Renal cortical epithelial cell (primary cell): ENCODE measurements at regions not wholly inside any gene's neighbourhood (a gene's known extent, or its start where the extent isn't known, plus 50 kb on each side); places are given as distances from the start of the nearest gene placed in this dataset.
"Not testable (repeated sequence)": the region's sequence is repeated elsewhere in the genome, so short reads cannot be mapped to it uniquely, and the experiment has no call there.

Experiments used
- DNase-seq: peaks from one replicate; pipeline ENCODE4 v3.0.0-alpha.2; 2011; ENCODE audit warnings: low read depth

GRCh38 chr11:112706863-112707262 lies 254.4 kb upstream of the NCAM1 start:
- DNase-seq = no peak

DNA sequence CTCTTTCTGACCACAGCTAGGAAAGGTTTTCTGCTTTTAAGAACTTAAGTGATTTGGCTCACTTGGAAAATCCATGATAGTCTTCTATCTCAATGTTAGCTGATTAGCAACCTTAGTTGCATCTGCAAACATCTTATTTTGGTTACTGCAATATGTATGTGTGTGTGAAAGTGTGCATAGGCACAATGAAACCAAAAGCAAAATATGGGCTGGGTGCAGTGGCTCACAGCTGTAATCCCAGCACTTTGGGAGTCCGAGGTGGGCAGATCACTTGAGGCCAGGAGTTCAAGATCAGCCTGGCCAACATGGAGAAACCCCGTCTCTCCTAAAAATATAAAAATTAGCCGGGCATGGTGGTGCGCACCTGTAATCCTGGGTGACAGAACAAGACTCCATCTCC lies 246.9 kb upstream of the NCAM1 start:
- not testable (repeated sequence) for DNase-seq

- DNase-seq = no peak
Measured at GRCh38 chr11:112715056-112715455, 246.2 kb upstream of the NCAM1 start.

- no peak for DNase-seq
Measured at GRCh38 chr11:112718483-112718882, 242.7 kb upstream of the NCAM1 start.

- DNase-seq = no peak
Measured at GRCh38 chr11:112719736-112720525, 241.3 kb upstream of the NCAM1 start.

DNA sequence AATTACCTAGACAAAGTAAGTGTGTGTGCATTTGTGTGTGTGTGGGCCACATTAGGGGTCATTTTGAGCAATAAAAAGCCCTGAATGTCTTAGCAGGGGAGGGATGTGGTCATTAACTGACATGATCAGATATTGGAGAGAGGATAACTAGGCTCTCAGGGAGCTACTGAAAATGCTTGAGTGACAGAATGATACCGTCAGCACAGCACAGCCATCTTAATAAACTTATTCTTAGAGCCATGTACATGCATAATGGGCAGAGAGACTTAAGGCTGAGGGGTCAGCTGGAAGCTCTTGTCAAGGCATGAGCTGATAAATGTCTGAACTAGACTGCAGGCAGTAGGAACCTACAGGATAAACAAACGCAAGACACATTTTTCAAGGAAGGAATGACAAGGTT lies 239.1 kb upstream of the NCAM1 start:
- DNase-seq = no peak

DNA sequence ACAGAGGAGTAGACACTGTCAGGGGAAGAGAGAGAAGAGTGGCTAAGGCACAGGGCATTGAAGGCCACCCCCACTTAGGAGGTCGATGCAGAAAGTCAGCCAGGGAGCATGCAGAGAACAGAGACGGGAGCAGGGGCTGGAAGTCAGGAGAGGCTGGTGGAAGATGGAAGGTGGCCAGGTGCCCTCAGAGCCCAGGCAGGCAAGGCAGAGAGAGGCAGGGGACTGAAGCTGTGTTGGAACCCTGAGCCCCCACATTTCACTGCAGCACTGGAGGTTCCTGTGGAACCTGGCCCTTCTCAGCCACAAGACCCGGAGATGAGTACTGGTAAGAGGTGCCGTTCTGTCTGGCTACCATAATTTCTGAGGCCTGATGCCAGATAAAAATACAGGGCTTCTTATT lies 238.3 kb upstream of the NCAM1 start:
- no peak for DNase-seq

GRCh38 chr11:112723676-112724495 lies 237.3 kb upstream of the NCAM1 start:
- no peak for DNase-seq

GRCh38 chr11:112724496-112724790 lies 236.8 kb upstream of the NCAM1 start:
- no peak for DNase-seq

GRCh38 chr11:112725636-112726035 lies 235.6 kb upstream of the NCAM1 start:
- no peak for DNase-seq

- DNase-seq = no peak
Measured at GRCh38 chr11:112727341-112727841, 233.8 kb upstream of the NCAM1 start.

GRCh38 chr11:112728288-112728687 lies 232.9 kb upstream of the NCAM1 start:
- DNase-seq = no peak

GRCh38 chr11:112728716-112729115 lies 232.5 kb upstream of the NCAM1 start:
- DNase-seq = no peak

- DNase-seq = no peak
Measured at GRCh38 chr11:112730591-112730990, 230.6 kb upstream of the NCAM1 start.

- no peak for DNase-seq
Measured at GRCh38 chr11:112731538-112731937, 229.7 kb upstream of the NCAM1 start.

DNA sequence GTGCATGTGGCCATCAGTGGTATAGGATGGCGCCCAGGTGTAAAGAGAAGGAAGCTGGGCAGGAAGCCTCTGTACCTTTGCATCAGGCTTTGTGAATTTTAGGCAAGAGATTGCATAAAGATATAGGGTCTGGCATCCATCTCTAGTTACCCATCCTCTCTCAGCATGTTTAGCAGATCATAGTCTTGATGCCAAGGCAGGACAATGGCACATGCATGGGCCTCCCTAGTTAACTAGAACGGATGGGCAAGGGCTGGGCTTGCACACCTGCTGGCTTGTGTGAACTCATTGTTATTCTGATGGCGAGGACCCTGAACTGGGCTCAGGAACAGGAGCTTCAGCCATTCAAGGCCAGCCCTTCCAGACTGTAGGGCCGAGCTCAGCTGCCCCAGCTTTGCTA lies 229.2 kb upstream of the NCAM1 start:
- DNase-seq = no peak

GRCh38 chr11:112734207-112734606 lies 227.0 kb upstream of the NCAM1 start:
- no peak for DNase-seq

DNA sequence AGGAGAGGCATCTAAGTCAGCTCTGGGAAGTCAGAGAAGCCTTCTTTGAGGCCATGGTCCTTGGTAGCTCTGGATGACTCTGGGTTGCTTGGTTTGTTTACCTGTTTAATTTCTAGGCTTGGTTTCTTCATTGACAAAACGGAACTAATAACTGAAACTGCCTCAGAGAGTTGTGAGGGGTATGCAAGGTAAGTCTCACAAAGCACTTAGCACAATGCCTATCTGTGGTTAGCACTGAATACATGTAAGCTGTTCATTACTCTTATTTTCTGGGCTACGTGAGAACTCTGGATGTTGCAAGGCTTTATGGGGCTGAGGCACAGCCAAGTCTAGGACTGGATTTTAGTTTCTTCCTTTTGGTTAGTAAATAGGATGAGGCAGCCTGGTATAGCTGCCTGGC lies 225.8 kb upstream of the NCAM1 start:
- no peak for DNase-seq

DNA sequence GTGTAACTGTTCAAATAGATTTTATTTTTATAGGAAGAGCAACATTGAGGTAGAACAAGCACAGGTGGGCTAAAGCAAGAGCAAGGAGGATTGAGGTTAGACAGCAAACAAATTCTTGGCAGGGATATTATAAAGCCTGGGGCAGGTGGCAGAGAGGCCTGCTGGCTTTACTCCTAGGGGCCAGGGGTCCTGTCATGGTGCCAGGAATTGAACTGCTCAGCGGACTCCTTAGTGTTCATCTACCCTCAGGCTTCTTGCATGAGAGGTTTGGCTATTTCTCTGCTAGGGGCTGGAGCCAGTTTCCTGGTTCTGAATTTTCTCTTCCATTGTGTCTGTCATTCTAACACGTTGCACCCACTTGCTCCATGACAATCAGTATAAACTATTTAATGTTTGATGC lies 217.2 kb upstream of the NCAM1 start:
- DNase-seq = no peak

- no peak for DNase-seq
Measured at GRCh38 chr11:112745973-112746372, 215.2 kb upstream of the NCAM1 start.

GRCh38 chr11:112748252-112748651 lies 213.0 kb upstream of the NCAM1 start:
- DNase-seq = no peak

GRCh38 chr11:112748713-112749543 lies 212.3 kb upstream of the NCAM1 start:
- DNase-seq = no peak
